Choroid plexus epithelial cell (primary cell): ENCODE measurements at regions not wholly inside any gene's neighbourhood (a gene's known extent, or its start where the extent isn't known, plus 50 kb on each side); places are given as distances from the start of the nearest gene placed in this dataset.

Experiments
- DNase-seq: peaks from one replicate; pipeline ENCODE4 v3.0.0-alpha.2; 2010; ENCODE audit warnings: low read depth
- H3K4me3 ChIP-seq: 2 replicates; pipeline ENCODE4 v1.5.1; 2011; ENCODE audit warnings: low read depth, mild to moderate bottlenecking, control low read depth, low read length, moderate library complexity
- CTCF ChIP-seq: conservative IDR thresholded peaks from 2 replicates; pipeline ENCODE4 v1.5.1; 2011; ENCODE audit warnings: low read depth, mild to moderate bottlenecking, control low read depth, inconsistent platforms, low read length, moderate library complexity

DNA sequence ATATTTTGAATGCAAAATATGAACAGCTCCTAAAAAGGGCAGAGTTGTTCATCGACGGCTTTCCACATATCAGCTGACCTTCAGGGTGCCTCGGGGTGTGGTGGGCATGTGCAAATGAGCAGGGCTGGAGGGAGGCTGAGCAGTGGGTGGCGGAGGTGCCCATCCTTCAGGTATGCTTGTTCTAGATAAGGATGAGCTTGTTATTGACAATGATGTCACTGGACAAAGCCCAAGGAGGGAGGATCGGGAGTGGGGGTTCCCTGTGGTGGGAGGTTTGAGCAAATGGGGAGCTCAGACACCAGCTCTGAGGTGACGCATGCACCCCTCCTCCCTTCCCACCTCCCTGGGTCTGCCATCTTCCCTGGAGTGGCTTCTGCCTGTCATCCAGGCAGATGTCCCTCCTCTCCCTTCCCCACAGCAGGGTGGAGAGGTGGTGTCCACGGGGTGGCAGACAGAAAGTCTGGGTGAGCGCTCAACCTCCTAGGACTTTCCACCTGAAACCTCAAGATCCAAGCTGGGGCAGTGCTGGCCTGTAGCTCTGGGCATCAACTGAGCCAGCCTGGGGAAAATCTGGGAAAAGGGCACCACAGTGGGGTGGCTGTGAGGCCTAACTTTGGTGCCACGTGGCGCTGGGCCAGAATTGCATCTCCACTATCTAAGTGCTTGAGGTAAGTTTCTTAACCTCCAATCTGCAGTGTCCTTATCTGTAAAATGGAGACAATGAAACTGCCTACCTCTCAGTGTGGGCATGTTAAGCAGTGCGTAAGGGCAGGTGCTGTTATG lies 106.3 kb upstream of the THY1 start:
- no peak for DNase-seq
- H3K4me3 ChIP-seq = no peak overlapping the region
- no peak for TF ChIP-seq CTCF

- H3K4me3 ChIP-seq = no peak overlapping the region
- DNase-seq = no peak
- no peak for TF ChIP-seq CTCF
Measured at GRCh38 chr11:119525867-119526196, 102.9 kb upstream of the THY1 start.

DNA sequence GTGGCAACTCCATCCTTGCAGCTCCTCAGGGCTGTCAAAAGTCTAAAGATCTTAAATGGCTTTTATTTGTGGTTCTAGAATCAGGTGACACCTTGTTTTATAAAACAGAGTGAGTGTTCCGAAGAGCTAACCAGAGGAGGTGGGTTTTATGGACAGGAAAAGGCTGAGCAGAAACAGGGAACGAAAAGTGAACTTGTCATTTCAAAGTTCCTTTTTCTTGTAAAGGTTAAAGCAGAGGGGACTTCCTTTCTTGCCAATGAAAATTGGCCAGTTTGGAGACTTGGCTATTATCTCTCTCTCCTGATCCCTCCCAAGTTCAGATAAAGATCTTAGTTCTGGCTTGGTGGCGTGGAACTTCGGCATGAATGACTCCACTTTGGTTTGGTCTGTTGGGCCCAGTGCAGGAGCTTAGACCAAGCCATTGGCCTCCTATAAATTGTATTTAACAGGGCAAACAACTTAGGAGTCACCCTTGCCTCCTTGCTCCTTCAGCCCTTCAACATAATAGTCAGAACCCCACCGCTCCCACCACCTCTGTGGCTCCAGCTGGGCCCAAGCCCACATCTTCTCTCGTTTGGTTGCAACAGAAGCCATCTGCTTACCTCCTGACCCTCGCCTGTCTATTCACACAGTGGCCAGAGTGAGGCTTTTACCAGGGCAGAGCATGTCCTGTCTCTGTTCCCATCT lies 102.4 kb upstream of the THY1 start:
- H3K4me3 ChIP-seq = no peak overlapping the region
- DNase-seq = no peak
- TF ChIP-seq CTCF = no peak

DNA sequence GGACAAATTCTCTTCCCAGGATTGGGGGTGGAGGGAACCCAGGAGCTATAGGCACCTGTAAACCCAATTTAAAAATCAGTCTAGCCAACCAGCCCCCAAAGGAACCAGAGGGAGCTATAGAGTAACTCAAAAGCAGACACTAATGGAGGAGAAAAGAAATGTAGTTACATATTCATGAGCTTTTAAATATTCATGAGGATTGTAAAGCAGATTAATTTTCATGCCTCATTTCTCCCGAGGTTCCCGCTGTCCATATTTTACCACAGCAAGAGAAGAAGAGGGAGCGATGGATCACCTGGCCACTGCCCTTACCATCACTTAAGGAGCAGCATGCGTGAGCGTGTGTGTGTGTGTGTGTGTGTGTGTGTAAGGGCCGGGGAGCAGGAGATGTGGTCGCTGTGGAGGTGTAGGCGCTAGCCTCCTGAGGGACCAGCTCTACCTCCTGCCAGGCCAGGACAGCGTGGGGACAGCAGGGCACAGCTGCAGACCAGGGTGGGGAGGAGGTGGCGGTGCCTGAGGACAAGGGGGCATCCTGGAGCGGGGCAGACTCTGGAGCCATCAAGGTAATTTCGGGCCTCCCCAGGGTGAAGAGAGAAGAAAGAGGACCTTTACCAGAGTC lies 100.7 kb upstream of the THY1 start:
- no peak overlapping the region for H3K4me3 ChIP-seq
- TF ChIP-seq CTCF = no peak
- no peak for DNase-seq

DNA sequence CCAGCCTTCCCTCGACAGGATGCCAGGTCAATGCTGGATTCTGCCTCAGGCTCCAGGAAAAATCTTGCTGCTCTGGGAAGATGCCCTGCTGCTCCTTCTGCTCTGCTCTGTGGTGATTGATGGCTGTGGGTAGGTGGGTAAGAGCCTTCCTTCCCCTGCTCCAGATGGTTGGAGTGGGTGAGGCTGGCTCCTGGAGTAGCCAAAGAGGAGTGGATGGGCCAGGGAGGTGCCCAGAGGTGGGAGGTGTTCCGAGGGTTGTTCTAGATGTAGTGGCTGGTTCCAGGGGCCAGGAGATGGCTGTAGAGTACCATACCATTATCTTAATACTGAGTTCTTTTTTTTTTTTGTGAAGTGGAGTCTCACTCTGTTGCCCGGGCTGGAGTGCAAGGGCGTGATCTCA lies 99.6 kb upstream of the THY1 start:
- H3K4me3 ChIP-seq = no peak overlapping the region
- DNase-seq = no peak
- no peak for TF ChIP-seq CTCF

GRCh38 chr11:119521551-119521950 lies 98.6 kb upstream of the THY1 start:
- TF ChIP-seq CTCF = no peak
- H3K4me3 ChIP-seq = no peak overlapping the region
- no peak for DNase-seq

GRCh38 chr11:119520966-119521365 lies 98.0 kb upstream of the THY1 start:
- TF ChIP-seq CTCF = no peak
- no peak overlapping the region for H3K4me3 ChIP-seq
- no peak for DNase-seq
